Ishikawa (cell line): ENCODE measurements at regions not wholly inside any gene's neighbourhood (a gene's known extent, or its start where the extent isn't known, plus 50 kb on each side); places are given as distances from the start of the nearest gene placed in this dataset.

Experiments
- CEBPB ChIP-seq: IDR thresholded peaks from 2 replicates; pipeline ENCODE4 v1.6.1; 2012
- CREB1 ChIP-seq: IDR thresholded peaks from 2 replicates; pipeline ENCODE4 v1.6.1; 2012; ENCODE audit warnings: low read depth
- EGR1 ChIP-seq: IDR thresholded peaks from 2 replicates; pipeline ENCODE4 v1.6.1; 2012
- EP300 ChIP-seq: IDR thresholded peaks from 2 replicates; pipeline ENCODE4 v1.6.1; 2012; ENCODE audit warnings: borderline replicate concordance
- FOXM1 ChIP-seq: IDR thresholded peaks from 2 replicates; pipeline ENCODE4 v1.6.1; 2012; ENCODE audit warnings: low read depth, borderline replicate concordance
- MAX ChIP-seq: IDR thresholded peaks from 2 replicates; pipeline ENCODE4 v1.6.1; 2012
- NFIC ChIP-seq: IDR thresholded peaks from 2 replicates; pipeline ENCODE4 v1.6.1; 2012
- RAD21 ChIP-seq: IDR thresholded peaks from 2 replicates; pipeline ENCODE4 v1.6.1; 2012; ENCODE audit warnings: low read depth
- TAF1 ChIP-seq: IDR thresholded peaks from 2 replicates; pipeline ENCODE4 v1.6.1; 2012; ENCODE audit warnings: low read depth, mild to moderate bottlenecking
- TCF12 ChIP-seq: IDR thresholded peaks from 2 replicates; pipeline ENCODE4 v1.6.1; 2012; ENCODE audit warnings: low read depth
- ZBTB7A ChIP-seq: IDR thresholded peaks from 2 replicates; pipeline ENCODE4 v1.6.1; 2012; ENCODE audit warnings: low read depth
- TF ChIP-seq, protein P1 (sequence below): IDR thresholded peaks from 2 replicates; pipeline ENCODE4 v1.6.1; 2012; ENCODE audit warnings: low read depth, mild to moderate bottlenecking

GRCh38 chr6:27679308-27679963 lies 206.5 kb upstream of the ZNF184 start:
- no peak for TF ChIP-seq TAF1
- TF ChIP-seq RAD21 = no peak
- no peak for TF ChIP-seq MAX
- TF ChIP-seq, protein P1, sequence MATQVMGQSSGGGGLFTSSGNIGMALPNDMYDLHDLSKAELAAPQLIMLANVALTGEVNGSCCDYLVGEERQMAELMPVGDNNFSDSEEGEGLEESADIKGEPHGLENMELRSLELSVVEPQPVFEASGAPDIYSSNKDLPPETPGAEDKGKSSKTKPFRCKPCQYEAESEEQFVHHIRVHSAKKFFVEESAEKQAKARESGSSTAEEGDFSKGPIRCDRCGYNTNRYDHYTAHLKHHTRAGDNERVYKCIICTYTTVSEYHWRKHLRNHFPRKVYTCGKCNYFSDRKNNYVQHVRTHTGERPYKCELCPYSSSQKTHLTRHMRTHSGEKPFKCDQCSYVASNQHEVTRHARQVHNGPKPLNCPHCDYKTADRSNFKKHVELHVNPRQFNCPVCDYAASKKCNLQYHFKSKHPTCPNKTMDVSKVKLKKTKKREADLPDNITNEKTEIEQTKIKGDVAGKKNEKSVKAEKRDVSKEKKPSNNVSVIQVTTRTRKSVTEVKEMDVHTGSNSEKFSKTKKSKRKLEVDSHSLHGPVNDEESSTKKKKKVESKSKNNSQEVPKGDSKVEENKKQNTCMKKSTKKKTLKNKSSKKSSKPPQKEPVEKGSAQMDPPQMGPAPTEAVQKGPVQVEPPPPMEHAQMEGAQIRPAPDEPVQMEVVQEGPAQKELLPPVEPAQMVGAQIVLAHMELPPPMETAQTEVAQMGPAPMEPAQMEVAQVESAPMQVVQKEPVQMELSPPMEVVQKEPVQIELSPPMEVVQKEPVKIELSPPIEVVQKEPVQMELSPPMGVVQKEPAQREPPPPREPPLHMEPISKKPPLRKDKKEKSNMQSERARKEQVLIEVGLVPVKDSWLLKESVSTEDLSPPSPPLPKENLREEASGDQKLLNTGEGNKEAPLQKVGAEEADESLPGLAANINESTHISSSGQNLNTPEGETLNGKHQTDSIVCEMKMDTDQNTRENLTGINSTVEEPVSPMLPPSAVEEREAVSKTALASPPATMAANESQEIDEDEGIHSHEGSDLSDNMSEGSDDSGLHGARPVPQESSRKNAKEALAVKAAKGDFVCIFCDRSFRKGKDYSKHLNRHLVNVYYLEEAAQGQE = no peak
- TF ChIP-seq NFIC = no peak
- TF ChIP-seq FOXM1 = no peak
- no peak for TF ChIP-seq ZBTB7A
- no peak for TF ChIP-seq EP300
- no peak for TF ChIP-seq EGR1
- TF ChIP-seq TCF12 = no peak
- TF ChIP-seq CREB1 = no peak
- no peak for TF ChIP-seq CEBPB
